ENCODE measurements at regions not wholly inside any gene's neighbourhood (a gene's known extent, or its start where the extent isn't known, plus 50 kb on each side); places are given as distances from the start of the nearest gene placed in this dataset.

- H3K27ac Mint-ChIP-seq: no peak overlapping the region
- no peaks in the 10 kb centered on the region for H3K9me3 Mint-ChIP-seq
- no peak for DNase-seq (ENCODE audit: extremely low spot score, unreplicated experiment)
- no peaks in the 10 kb centered on the region for H3K4me1 Mint-ChIP-seq (ENCODE audit: unreplicated experiment)
- H3K36me3 Mint-ChIP-seq: no peaks in the 10 kb centered on the region
- TF ChIP-seq CTCF (conservative IDR thresholded peaks at IDR 0.05): no peak
- H3K27me3 Mint-ChIP-seq: no peaks in the 10 kb centered on the region
- H3K4me3 Mint-ChIP-seq: no peak overlapping the region
These were observed 203.3 kb upstream of the HS3ST4 start for GRCh38 chr16:25488435-25488834.

GRCh38 chr16:25487888-25488287 lies 203.9 kb upstream of the HS3ST4 start:
- H3K27me3 Mint-ChIP-seq: no peaks in the 10 kb centered on the region
- DNase-seq (ENCODE audit: extremely low spot score, unreplicated experiment): no peak
- H3K27ac Mint-ChIP-seq: no peak overlapping the region
- no peak overlapping the region for H3K4me3 Mint-ChIP-seq
- no peaks in the 10 kb centered on the region for H3K9me3 Mint-ChIP-seq
- H3K36me3 Mint-ChIP-seq: no peaks in the 10 kb centered on the region
- no peaks in the 10 kb centered on the region for H3K4me1 Mint-ChIP-seq (ENCODE audit: unreplicated experiment)
- no peak for TF ChIP-seq CTCF (conservative IDR thresholded peaks at IDR 0.05)

- Mint-ChIP-seq H3K9me3 (no peaks in the 10 kb centered on the region), H3K27ac (no peak overlapping the region), H3K4me3 (no peak overlapping the region), H3K27me3 (peaks cover 3% of the 10 kb centered on the region), H3K4me1 (ENCODE audit: unreplicated experiment) (no peaks in the 10 kb centered on the region), H3K36me3 (no peaks in the 10 kb centered on the region)
- no peak for DNase-seq (ENCODE audit: extremely low spot score, unreplicated experiment)
- no peak for TF ChIP-seq CTCF (conservative IDR thresholded peaks at IDR 0.05)
These were observed 210.1 kb upstream of the HS3ST4 start for GRCh38 chr16:25481636-25482035.

GRCh38 chr16:25478476-25478875 lies 213.3 kb upstream of the HS3ST4 start:
- DNase-seq (ENCODE audit: extremely low spot score, unreplicated experiment): no peak
- Mint-ChIP-seq H3K27me3 (peaks cover 3% of the 10 kb centered on the region), H3K4me3 (no peak overlapping the region), H3K27ac (no peak overlapping the region), H3K4me1 (ENCODE audit: unreplicated experiment) (no peaks in the 10 kb centered on the region), H3K36me3 (no peaks in the 10 kb centered on the region), H3K9me3 (no peaks in the 10 kb centered on the region)
- TF ChIP-seq CTCF (conservative IDR thresholded peaks at IDR 0.05): no peak

- H3K27ac Mint-ChIP-seq: no peak overlapping the region
- H3K9me3 Mint-ChIP-seq: no peaks in the 10 kb centered on the region
- H3K36me3 Mint-ChIP-seq: no peaks in the 10 kb centered on the region
- no peak for DNase-seq (ENCODE audit: extremely low spot score, unreplicated experiment)
- TF ChIP-seq CTCF (conservative IDR thresholded peaks at IDR 0.05): no peak
- H3K27me3 Mint-ChIP-seq: no peaks in the 10 kb centered on the region
- H3K4me3 Mint-ChIP-seq: no peak overlapping the region
- no peaks in the 10 kb centered on the region for H3K4me1 Mint-ChIP-seq (ENCODE audit: unreplicated experiment)
These were observed 206.4 kb upstream of the ZKSCAN2 start for GRCh38 chr16:25464058-25464457.

- Mint-ChIP-seq H3K4me1 (ENCODE audit: unreplicated experiment) (no peaks in the 10 kb centered on the region), H3K4me3 (no peak overlapping the region), H3K9me3 (peaks cover 3% of the 10 kb centered on the region), H3K27me3 (no peaks in the 10 kb centered on the region), H3K36me3 (no peaks in the 10 kb centered on the region), H3K27ac (no peak overlapping the region)
- DNase-seq (ENCODE audit: extremely low spot score, unreplicated experiment): no peak
- no peak for TF ChIP-seq CTCF (conservative IDR thresholded peaks at IDR 0.05)
These were observed 192.2 kb upstream of the ZKSCAN2 start for GRCh38 chr16:25449802-25450201.

Data from type B pancreatic cell (in vitro differentiated cells).